ENCODE measurements at regions not wholly inside any gene's neighbourhood (a gene's known extent, or its start where the extent isn't known, plus 50 kb on each side); places are given as distances from the start of the nearest gene placed in this dataset.

DNA sequence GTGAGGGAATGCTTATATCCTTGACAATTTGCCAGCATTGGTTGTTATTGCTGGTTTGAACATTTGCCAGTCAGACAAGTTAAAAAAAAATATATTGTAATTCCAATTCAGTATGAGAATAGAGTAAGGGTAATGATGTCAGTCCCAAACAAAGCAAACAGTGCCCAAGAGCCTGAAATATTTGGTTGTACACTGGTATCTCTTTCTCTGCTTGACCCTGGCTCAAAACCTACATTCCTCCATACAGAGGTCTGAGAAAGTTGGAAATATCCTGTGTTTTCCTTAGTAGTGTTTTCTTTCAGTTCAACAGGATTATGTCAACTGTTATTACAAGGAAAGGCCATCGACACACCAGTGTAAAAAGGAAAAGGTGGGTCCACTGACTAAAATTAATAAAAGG, 145.6 kb downstream of the MRPL39 start:
- TF ChIP-seq, protein P1, sequence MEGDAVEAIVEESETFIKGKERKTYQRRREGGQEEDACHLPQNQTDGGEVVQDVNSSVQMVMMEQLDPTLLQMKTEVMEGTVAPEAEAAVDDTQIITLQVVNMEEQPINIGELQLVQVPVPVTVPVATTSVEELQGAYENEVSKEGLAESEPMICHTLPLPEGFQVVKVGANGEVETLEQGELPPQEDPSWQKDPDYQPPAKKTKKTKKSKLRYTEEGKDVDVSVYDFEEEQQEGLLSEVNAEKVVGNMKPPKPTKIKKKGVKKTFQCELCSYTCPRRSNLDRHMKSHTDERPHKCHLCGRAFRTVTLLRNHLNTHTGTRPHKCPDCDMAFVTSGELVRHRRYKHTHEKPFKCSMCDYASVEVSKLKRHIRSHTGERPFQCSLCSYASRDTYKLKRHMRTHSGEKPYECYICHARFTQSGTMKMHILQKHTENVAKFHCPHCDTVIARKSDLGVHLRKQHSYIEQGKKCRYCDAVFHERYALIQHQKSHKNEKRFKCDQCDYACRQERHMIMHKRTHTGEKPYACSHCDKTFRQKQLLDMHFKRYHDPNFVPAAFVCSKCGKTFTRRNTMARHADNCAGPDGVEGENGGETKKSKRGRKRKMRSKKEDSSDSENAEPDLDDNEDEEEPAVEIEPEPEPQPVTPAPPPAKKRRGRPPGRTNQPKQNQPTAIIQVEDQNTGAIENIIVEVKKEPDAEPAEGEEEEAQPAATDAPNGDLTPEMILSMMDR (IDR thresholded peaks at IDR 0.05; ENCODE audit: borderline replicate concordance, extremely low read depth, low read length, poor library complexity, severe bottlenecking), result no peak
- TF ChIP-seq EZH2 (IDR thresholded peaks at IDR 0.05; ENCODE audit: borderline replicate concordance, low read depth, low read length, severe bottlenecking), result no peak

Data from DND-41 (cell line).